GM21619 (cell line): ENCODE measurements at regions not wholly inside any gene's neighbourhood (a gene's known extent, or its start where the extent isn't known, plus 50 kb on each side); places are given as distances from the start of the nearest gene placed in this dataset.

Source experiments
- ATAC-seq: cut with Tn5 transposase; IDR thresholded peaks from one replicate; pipeline ENCODE4 v1.9.1; 2021; ENCODE audit not compliant: unreplicated experiment

- ATAC-seq = no peak
These were observed 99.1 kb upstream of the NRXN3 start for GRCh38 chr14:78071016-78071549.

DNA sequence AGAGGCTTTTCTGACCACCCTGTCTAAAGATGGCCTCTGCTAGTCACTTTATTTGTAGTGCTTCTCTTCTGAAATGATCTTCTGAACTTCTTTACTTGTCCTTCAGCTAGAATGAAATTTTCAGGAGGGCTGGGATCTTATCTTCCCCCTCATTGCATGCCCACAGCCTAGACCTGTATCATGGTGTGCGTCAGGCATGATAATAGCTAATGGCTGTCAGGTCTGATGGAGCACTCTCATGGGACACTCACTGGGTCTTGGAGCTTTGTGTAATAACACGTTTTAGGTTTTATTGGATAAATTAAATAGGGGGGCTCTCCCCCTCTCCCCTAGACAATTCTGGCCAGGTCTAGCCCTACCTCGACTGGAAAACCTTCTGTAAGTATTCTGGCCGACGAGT, 97.1 kb upstream of the NRXN3 start:
- ATAC-seq = no peak

- ATAC-seq = no peak
These were observed 95.6 kb upstream of the NRXN3 start for GRCh38 chr14:78074561-78074960.

GRCh38 chr14:78075033-78075432, 95.1 kb upstream of the NRXN3 start:
- ATAC-seq = no peak

DNA sequence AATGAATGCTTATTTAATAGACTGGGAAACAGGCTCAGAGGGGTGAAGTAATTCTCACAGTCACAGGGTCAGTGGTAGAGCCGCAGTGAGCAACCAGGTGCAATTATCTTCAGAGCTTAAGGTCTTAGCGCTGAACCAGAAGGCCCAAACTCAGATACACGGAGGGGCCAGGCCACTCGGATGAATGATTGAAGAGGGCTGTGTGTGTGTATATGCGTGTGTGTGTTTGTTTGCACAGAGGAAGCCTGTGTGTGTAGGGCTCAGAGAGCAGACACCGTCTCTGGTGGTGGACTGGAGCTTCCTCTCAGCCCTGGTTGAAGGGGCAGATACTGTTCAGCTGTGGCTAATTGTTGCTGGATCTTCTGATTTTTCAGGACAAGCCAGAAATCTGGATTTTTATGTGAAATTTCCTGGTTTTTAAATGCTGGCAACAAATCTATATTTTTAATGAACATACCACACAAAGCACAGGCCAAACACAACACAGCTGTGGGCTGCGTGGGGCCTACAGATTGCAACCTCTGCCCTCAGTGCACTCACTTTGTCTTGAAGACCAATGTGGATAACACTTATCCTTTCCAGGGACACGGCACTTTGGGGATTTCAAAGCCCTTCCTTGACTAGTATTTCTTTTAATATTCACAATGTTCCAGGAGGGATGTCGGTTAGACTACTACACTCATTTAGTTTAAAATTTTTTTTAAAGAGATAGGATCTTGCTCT, 94.5 kb upstream of the NRXN3 start:
- ATAC-seq = no peak

DNA sequence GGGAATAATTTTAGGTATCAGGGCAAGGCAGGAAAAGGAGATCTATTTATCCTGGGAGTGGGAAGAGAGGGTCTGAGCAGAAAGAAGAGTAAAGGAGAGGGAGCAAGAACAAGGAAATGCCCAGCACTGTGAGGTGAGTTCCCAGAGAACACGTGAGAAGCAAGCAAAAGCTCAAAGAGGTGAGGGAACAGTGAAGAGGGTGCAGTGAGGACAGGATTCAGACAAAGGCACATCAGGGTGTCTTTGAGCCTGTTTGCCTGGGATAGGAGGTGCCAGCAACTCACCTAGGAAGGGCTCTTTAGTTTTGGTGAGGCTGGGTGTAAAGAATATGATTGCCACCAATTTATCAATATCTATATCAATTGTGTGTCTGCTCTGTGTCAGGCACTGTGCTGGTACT, 88.9 kb upstream of the NRXN3 start:
- no peak for ATAC-seq

- ATAC-seq = no peak
These were observed 86.3 kb upstream of the NRXN3 start for GRCh38 chr14:78083837-78084236.

DNA sequence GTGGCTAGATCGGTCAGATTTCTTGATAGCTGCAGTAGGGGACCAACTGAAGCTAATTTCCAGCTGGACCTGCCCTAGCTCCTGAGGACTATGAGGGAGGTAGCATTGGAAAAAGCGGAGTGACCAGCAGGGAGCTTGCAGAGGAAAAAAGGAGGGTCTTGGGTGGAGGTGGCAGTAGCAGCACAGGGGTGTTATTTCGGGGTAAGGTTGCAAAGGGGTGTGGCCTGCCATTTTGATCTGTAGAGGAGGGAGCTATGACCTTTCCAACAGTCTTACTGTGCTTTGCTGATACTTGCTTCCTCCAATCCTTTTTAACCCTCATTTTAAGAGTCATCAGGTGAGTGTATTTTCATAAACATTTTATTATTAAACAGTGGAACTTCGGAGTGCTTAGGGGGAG, 83.8 kb upstream of the NRXN3 start:
- ATAC-seq = no peak

GRCh38 chr14:78088916-78089315, 81.3 kb upstream of the NRXN3 start:
- no peak for ATAC-seq

DNA sequence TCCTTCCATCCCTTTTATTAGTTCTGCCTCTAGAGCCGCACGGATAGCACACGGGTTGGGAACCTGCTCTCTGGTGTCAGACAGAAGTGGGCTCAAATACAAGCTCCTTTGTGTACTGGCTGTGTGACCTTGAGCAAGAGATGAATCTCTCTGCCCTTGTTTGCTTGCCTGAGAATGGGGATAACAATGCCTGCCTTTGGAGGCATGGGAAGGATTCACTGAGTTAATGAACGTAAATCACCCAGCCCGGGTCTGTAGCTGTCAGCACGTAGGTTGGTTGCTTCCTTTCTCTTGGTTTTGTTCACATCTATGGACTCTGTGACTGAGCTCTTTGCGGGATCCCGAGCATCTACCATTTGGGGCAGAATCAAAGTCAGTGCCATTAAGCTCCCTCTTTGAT, 79.3 kb upstream of the NRXN3 start:
- no peak for ATAC-seq

GRCh38 chr14:78091361-78091760, 78.8 kb upstream of the NRXN3 start:
- no peak for ATAC-seq

GRCh38 chr14:78092040-78092439, 78.1 kb upstream of the NRXN3 start:
- no peak for ATAC-seq

GRCh38 chr14:78103271-78103670, 66.9 kb upstream of the NRXN3 start:
- no peak for ATAC-seq

DNA sequence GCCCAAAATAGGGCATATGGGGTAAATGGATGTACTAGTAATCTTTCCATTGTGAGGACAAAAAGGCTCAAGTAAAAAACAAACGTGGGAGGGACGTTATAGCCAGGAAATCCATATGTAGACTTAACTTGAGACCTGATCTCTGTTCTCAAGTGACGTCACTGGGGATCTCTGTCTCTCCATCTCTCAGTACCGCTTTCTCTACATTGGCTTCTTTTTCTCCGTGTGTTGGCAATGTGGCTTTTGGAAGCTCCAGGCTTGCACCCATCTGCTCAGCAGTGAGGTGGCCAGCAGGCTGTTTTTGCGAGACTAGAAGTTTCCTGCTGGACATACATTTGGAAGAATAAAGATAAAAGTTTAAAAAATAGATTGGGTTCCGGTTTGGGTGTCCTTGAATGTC, 66.0 kb upstream of the NRXN3 start:
- no peak for ATAC-seq

DNA sequence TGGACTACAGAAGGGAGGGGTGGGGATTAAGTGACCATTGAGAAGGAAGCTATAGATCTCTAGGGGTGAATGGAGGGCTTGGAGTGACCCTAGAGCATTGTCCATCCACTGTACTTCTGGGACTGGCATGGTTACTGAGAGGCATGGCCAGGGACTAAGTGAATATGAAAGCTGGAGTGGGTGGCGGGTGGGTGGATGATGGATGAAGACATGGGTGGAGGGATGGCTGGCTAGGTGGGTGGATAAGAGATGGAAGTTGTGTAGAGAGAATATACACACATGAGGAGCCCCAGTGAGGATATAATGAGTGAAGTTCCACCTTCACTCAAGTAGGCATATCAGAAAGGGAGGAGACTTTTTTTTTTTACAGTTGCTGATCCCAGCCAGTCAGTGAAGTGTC, 65.5 kb upstream of the NRXN3 start:
- no peak for ATAC-seq

GRCh38 chr14:78106381-78106780, 63.8 kb upstream of the NRXN3 start:
- no peak for ATAC-seq

- ATAC-seq = no peak
These were observed 63.0 kb upstream of the NRXN3 start for GRCh38 chr14:78107166-78107565.

DNA sequence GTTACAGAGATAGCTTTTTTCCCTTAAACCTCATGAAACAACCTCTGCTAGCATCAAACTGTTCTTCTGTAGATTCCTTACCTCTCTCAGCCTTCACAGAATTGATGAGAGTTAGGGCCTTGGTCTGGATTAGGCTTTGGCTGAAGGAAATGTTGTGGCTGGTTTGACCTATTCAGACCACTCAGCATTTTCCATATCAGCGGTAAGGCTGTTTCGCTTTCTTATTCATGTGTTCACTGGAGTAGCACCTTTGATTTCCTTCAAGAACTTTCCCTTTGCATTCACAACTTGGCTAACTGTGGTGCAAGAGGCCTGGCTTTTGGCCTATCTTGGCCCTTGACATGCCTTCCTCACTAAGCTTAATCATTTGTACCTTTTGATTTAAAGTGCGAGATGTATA, 50.7 kb upstream of the NRXN3 start:
- no peak for ATAC-seq
